IMR-90 (cell line): ENCODE measurements at regions not wholly inside any gene's neighbourhood (a gene's known extent, or its start where the extent isn't known, plus 50 kb on each side); places are given as distances from the start of the nearest gene placed in this dataset.

Source experiments
- ATAC-seq: fragments of 200-7000 bp; cut with Tn5 transposase; 2 replicates; pipeline ENCODE4 v1.9.1; 2020; ENCODE audit warnings: low read depth, mild to moderate bottlenecking, moderate library complexity
- BruUV-seq: library from RNA; stranded (reverse); fragments of 400-500 nt; replicated peaks from 2 replicates; lab custom pipeline; 2021; lab: Mats Ljungman, UMichigan
- CTCF ChIA-PET: fragments of 300-600 bp; formaldehyde crosslinking; extraction: SDS; loops from one replicate; lab custom pipeline; 2021; ENCODE audit warnings: antibody characterized with exemption; lab: Yijun Ruan, JAX
- POLR2A ChIA-PET: fragments of 300-600 bp; sonication (Branson Sonifier 250); formaldehyde crosslinking; loops from one replicate; lab custom pipeline; 2022; ENCODE audit warnings: antibody characterized with exemption; ENCODE audit not compliant: unreplicated experiment; lab: Charles Lee
- DNase-seq: peaks from one replicate; pipeline ENCODE4 v3.0.0; 2013
- H2AFZ ChIP-seq: replicated peaks from 2 replicates; pipeline ENCODE3; 2013; ENCODE audit warnings: low read length, mild to moderate bottlenecking; ENCODE audit not compliant: poor library complexity
- H2AK5ac ChIP-seq: 2 replicates; pipeline ENCODE4 v1.6.1; 2013; ENCODE audit warnings: low read depth, low read length, inconsistent platforms
- H2AK9ac ChIP-seq: replicated peaks from 2 replicates; pipeline ENCODE3; 2013; ENCODE audit warnings: mild to moderate bottlenecking, low read depth, low read length, moderate library complexity; ENCODE audit not compliant: poor library complexity
- H2BK120ac ChIP-seq: 2 replicates; pipeline ENCODE4 v1.6.1; 2013; ENCODE audit warnings: low read depth, low read length, inconsistent platforms
- H2BK15ac ChIP-seq: 3 replicates; pipeline ENCODE4 v1.6.1; 2013; ENCODE audit warnings: low read depth, low read length, inconsistent platforms
- H2BK20ac ChIP-seq: 2 replicates; pipeline ENCODE4 v1.6.1; 2013; ENCODE audit warnings: low read depth, mild to moderate bottlenecking, inconsistent platforms, low read length, moderate library complexity
- H2BK5ac ChIP-seq: 2 replicates; pipeline ENCODE4 v1.6.1; 2013; ENCODE audit warnings: mild to moderate bottlenecking, low read depth, low read length, inconsistent platforms; ENCODE audit not compliant: poor library complexity, severe bottlenecking
- H3K14ac ChIP-seq: replicated peaks from 2 replicates; pipeline ENCODE4 v1.6.1; 2013; ENCODE audit warnings: low read depth, low read length, inconsistent platforms
- H3K18ac ChIP-seq: 2 replicates; pipeline ENCODE4 v1.6.1; 2013; ENCODE audit warnings: low read depth, low read length, control low read depth
- H3K23ac ChIP-seq: 2 replicates; pipeline ENCODE4 v1.6.1; 2013; ENCODE audit warnings: low read depth, low read length, inconsistent platforms
- H3K27ac ChIP-seq: 2 replicates; pipeline ENCODE4 v1.5.1; 2013; ENCODE audit warnings: mild to moderate bottlenecking, control low read depth, low read length; ENCODE audit not compliant: insufficient read depth
- H3K27me3 ChIP-seq: 2 replicates; pipeline ENCODE4 v1.6.1; 2013; ENCODE audit warnings: low read length; ENCODE audit not compliant: control insufficient read depth, insufficient read depth
- H3K36me3 ChIP-seq: 2 replicates; pipeline ENCODE4 v1.6.1; 2013; ENCODE audit warnings: low read length, mixed read lengths; ENCODE audit not compliant: control insufficient read depth, insufficient read depth
- H3K4ac ChIP-seq: 2 replicates; pipeline ENCODE4 v1.6.1; 2013; ENCODE audit warnings: low read depth, low read length, inconsistent platforms
- H3K4me1 ChIP-seq: 2 replicates; pipeline ENCODE4 v1.6.1; 2013; ENCODE audit warnings: low read length, mixed read lengths; ENCODE audit not compliant: control insufficient read depth, insufficient read depth
- H3K4me2 ChIP-seq: 2 replicates; pipeline ENCODE4 v1.6.1; 2013; ENCODE audit warnings: low read depth, mild to moderate bottlenecking, control low read depth, low read length, moderate library complexity
- H3K4me3 ChIP-seq: 2 replicates; pipeline ENCODE4 v1.5.1; 2013; ENCODE audit warnings: low read depth, mild to moderate bottlenecking, control low read depth, low read length, moderate library complexity; ENCODE audit not compliant: insufficient read depth
- H3K56ac ChIP-seq: 2 replicates; pipeline ENCODE4 v1.6.1; 2013; ENCODE audit warnings: low read length, inconsistent platforms; ENCODE audit not compliant: insufficient read depth; ENCODE audit errors: extremely low read depth
- H3K79me1 ChIP-seq, 2 experiments: 2 replicates each; pipeline ENCODE4 v1.6.1; 2013; ENCODE audit warnings: low read length in 2 of 2, inconsistent platforms in 1 of 2, low read depth in 1 of 2
- H3K9ac ChIP-seq: 2 replicates; pipeline ENCODE4 v1.6.1; 2013; ENCODE audit warnings: low read depth, low read length, control low read depth
- H3K9me1 ChIP-seq: 2 replicates; pipeline ENCODE4 v1.6.1; 2013; ENCODE audit warnings: low read length, inconsistent platforms; ENCODE audit not compliant: insufficient read depth
- H3K9me3 ChIP-seq: 2 replicates; pipeline ENCODE4 v1.6.1; 2013; ENCODE audit warnings: low read length; ENCODE audit not compliant: control insufficient read depth, insufficient read depth
- H4K20me1 ChIP-seq: 2 replicates; pipeline ENCODE4 v1.6.1; 2013; ENCODE audit warnings: low read length, inconsistent platforms; ENCODE audit not compliant: insufficient read depth
- H4K5ac ChIP-seq: 2 replicates; pipeline ENCODE4 v1.6.1; 2013; ENCODE audit warnings: mild to moderate bottlenecking, low read depth, low read length, control low read depth
- H4K8ac ChIP-seq, 2 experiments: 2 replicates each; pipeline ENCODE4 v1.6.1; 2013; ENCODE audit warnings: low read depth in 2 of 2, low read length in 2 of 2, control low read depth in 1 of 2, inconsistent platforms in 1 of 2
- H4K91ac ChIP-seq: 2 replicates; pipeline ENCODE4 v1.6.1; 2013; ENCODE audit warnings: low read depth, low read length, inconsistent platforms; ENCODE audit not compliant: insufficient read depth
- BHLHE40 ChIP-seq: fragments of 150-350 bp; IDR thresholded peaks from 2 replicates; pipeline ENCODE4 v1.6.1; 2016; ENCODE audit warnings: mild to moderate bottlenecking, low read depth, low read length
- MAFK ChIP-seq: IDR thresholded peaks from 2 replicates; pipeline ENCODE4 v1.6.1; 2012; ENCODE audit warnings: low read depth, low read length, improper control_type of control experiment
- WGBS, 2 experiments: methylation state at CpG; one replicate each; pipeline versions ENCODE4 v1.1.5 to v1.1.7; 2013; ENCODE audit warnings: missing lambda C conversion rate in 2 of 2; ENCODE audit not compliant: insufficient read length in 1 of 2; ENCODE audit errors: extremely low coverage in 2 of 2; 5-methylcytosine and 5-hydroxymethylcytosine counted together
- dilution Hi-C: fragments of 300-500 bp; cut with HindIII; formaldehyde crosslinking; loops from one replicate; pipeline ENCODE4 v1.14.3; 2018; ENCODE audit warnings: low sequenced_read_pairs; ENCODE audit not compliant: unreplicated experiment
- in situ Hi-C: fragments of 300-500 bp; cut with MboI; formaldehyde crosslinking; loops from 3 replicates; pipeline ENCODE4 v1.14.3; 2019; ENCODE audit warnings: low sequenced_read_pairs, inconsistent platforms, mixed read lengths
- intact Hi-C: fragments of 100-400 bp; cut with micrococcal nuclease; formaldehyde crosslinking; loops from 2 replicates; pipeline ENCODE4 v1.10.0; 2022
- TF ChIP-seq, protein P1 (sequence below): conservative IDR thresholded peaks from 2 replicates; pipeline ENCODE4 v1.5.1; 2012; ENCODE audit warnings: mild to moderate bottlenecking, low read depth, low read length, improper control_type of control experiment

DNA sequence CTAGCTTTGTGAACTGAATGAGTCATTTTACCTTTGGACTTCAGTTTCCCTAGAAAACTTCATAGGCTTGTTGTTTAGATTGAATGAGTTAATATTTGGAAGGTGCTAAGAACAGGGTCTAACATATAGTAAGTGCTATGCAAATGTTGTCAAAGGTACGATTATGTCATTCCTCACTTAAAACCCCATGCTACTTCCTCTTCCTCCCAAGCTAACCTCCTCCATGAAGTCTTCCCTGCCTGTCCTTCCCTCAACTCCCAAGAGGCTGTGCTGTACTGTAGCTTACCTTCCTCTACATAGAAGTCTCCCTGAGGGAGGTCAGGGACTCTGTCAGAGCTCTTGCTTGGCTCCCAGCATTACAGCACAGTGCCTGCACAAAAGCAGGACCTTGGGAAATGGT lies 103.4 kb upstream of the PJA1 start:
- Histone ChIP-seq H3K4me2 (no peak overlapping the region), H3K4me1 (no peaks in the 10 kb centered on the region), H3K36me3 (no peaks in the 10 kb centered on the region), H3K9ac (no peak overlapping the region), H3K4ac (no peak overlapping the region), H4K5ac (no peak overlapping the region), H3K27ac (no peak overlapping the region), H3K27me3 (peaks cover 39% of the 10 kb centered on the region), H2AK9ac (no peak overlapping the region), H2BK120ac (no peak overlapping the region), H3K9me1 (no peaks in the 10 kb centered on the region), H3K4me3 (no peak overlapping the region), H3K56ac (no peak overlapping the region), H2AFZ (no peak overlapping the region), H4K20me1 (no peaks in the 10 kb centered on the region), H3K23ac (no peak overlapping the region), H2AK5ac (no peak overlapping the region), H3K14ac (no peak overlapping the region), H3K79me1 (no peaks in the 10 kb centered on the region), H3K18ac (no peak overlapping the region), H2BK20ac (no peak overlapping the region), H4K8ac (no peak overlapping the region), H3K9me3 (no peaks in the 10 kb centered on the region), H2BK15ac (no peak overlapping the region), H4K91ac (no peak overlapping the region), H2BK5ac (no peak overlapping the region)
- ChIA-PET POLR2A (no interaction called here), CTCF (no interaction called here)
- no TSS peak for BruUV-seq
- in situ Hi-C loops = no loop called here
- TF ChIP-seq, protein P1, sequence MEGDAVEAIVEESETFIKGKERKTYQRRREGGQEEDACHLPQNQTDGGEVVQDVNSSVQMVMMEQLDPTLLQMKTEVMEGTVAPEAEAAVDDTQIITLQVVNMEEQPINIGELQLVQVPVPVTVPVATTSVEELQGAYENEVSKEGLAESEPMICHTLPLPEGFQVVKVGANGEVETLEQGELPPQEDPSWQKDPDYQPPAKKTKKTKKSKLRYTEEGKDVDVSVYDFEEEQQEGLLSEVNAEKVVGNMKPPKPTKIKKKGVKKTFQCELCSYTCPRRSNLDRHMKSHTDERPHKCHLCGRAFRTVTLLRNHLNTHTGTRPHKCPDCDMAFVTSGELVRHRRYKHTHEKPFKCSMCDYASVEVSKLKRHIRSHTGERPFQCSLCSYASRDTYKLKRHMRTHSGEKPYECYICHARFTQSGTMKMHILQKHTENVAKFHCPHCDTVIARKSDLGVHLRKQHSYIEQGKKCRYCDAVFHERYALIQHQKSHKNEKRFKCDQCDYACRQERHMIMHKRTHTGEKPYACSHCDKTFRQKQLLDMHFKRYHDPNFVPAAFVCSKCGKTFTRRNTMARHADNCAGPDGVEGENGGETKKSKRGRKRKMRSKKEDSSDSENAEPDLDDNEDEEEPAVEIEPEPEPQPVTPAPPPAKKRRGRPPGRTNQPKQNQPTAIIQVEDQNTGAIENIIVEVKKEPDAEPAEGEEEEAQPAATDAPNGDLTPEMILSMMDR = no peak
- TF ChIP-seq BHLHE40 = no peak
- no peak for TF ChIP-seq MAFK
- dilution Hi-C loops = no loop called here
- no CpG with 5 or more reads among the region's 1 CpG for WGBS, 2 experiments
- intact Hi-C loops = no loop called here
- ATAC-seq (no peak), DNase-seq (no peak)
